Left lobe of liver (tissue), 2 donors: ENCODE measurements at regions not wholly inside any gene's neighbourhood (a gene's known extent, or its start where the extent isn't known, plus 50 kb on each side); places are given as distances from the start of the nearest gene placed in this dataset.
A peak's percentile ranks its signal among the peaks of the same experiment; 100 is the strongest.

Experiments
- ATAC-seq: fragments of 200-7000 bp; cut with Tn5 transposase; one replicate; pipeline ENCODE4 v1.9.1; 2020; ENCODE audit warnings: mild to moderate bottlenecking, moderate library complexity
- DNase-seq: peaks from one replicate; pipeline ENCODE4 v3.0.0-alpha.2; 2020; ENCODE audit warnings: low spot score
- donor health status: DM: no; HTN: no; CAD: no; lungs with moderate emphysema.
- donor health status: DM: no; HTN: yes; CAD: no.

DNA sequence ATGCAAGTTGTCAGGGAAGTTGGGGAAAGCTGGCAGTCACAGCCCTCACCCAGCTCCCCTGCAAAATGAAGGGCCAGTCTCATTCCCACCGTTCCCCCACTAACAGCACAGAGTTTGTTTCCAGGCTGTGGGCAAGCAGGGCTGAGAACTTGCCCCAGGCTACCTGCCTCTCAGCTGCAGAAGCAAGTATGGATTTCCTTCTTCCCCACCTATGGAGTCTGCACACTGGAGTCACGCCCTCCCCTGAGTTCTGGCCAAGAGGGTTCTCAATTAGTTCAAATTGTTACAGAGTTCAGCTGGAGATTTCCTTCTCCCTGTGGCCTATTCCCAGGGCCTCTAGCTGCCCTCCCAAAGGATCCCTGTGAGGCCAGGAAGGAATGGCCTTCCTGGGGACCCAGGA lies 90.1 kb upstream of the ATP11B start:
- DNase-seq (no peak), ATAC-seq (no peak)

- no peak for DNase-seq
- ATAC-seq = no peak
Measured at GRCh38 chr3:182704926-182705325, 88.4 kb upstream of the ATP11B start.

- ATAC-seq = no peak
Measured at GRCh38 chr3:182708810-182709209, 84.5 kb upstream of the ATP11B start.

DNA sequence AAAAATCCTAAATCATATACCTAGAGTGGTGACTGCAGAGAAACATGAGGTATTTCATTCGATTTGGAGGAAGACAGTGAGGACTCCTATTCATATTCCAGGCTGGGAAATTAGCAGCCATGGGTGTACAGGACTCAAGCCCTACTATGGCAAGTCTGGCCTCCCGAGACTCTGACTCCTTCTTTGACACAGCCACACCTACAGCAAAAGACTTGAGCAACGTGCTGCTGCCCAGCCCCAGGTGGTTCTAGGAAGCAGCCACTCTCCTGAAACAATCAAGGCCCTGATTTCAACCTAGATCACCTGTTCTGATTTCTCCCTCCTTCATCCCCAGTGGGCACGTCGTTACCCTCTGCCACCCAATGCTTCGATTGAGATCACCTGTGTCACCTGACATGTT lies 84.0 kb upstream of the ATP11B start:
- DNase-seq (no peak), ATAC-seq (no peak)

More at GRCh38 chr3:182708810-182709209, 84.5 kb upstream of the ATP11B start:
- DNase-seq = no peak

- ATAC-seq (peak; percentile 71), DNase-seq (no peak)
Measured at GRCh38 chr3:182710557-182711157, 82.6 kb upstream of the ATP11B start.

GRCh38 chr3:182711261-182711683 lies 82.0 kb upstream of the ATP11B start:
- DNase-seq = no peak

DNA sequence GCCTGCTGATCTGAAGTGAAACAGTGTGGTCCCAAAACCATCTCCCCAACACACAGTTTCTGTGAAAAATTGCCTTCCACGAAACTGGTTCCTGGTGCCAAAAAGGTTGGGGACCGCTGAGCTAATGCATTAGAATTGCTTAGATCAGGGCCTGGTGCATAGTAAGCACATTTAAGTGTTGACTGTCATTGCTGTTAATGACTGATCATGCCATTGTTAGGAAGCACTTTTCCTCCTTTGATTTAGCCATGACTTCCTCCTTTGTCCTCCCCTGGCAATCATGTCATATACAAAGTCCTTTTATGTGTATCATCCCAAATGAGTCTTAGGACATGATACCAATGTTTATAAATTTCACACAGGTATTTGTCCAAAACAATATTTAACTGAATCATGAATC lies 81.5 kb upstream of the ATP11B start:
- ATAC-seq = no peak
- no peak for DNase-seq

More at GRCh38 chr3:182711261-182711683, 82.0 kb upstream of the ATP11B start:
- ATAC-seq = peak; percentile 65

GRCh38 chr3:182713111-182713510 lies 80.2 kb upstream of the ATP11B start:
- ATAC-seq = no peak

GRCh38 chr3:182713743-182714517 lies 79.4 kb upstream of the ATP11B start:
- ATAC-seq = peak; percentile 79
- no peak for DNase-seq

More at GRCh38 chr3:182713111-182713510, 80.2 kb upstream of the ATP11B start:
- no peak for DNase-seq

DNA sequence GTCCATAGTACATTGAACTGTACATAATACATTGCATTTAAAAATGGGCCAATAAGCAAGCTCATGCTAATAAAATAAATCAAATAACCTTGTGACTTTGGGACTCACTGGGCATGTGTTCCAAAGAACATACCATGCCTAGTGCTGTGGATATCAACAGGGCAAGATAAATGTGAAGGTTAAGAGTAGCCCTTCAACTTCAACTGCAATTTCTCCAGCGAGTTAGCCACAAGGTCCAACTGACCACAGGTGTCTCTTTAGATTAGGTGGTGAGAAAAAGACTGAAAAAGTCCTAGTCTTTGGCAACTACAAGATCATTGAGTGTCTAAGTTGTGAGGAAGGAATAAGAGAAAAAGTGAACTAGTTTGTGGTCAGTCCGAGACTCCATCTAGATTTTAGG lies 78.3 kb upstream of the ATP11B start:
- ATAC-seq (no peak), DNase-seq (no peak)

- DNase-seq = no peak
- ATAC-seq = no peak
Measured at GRCh38 chr3:182716114-182716688, 77.1 kb upstream of the ATP11B start.

DNA sequence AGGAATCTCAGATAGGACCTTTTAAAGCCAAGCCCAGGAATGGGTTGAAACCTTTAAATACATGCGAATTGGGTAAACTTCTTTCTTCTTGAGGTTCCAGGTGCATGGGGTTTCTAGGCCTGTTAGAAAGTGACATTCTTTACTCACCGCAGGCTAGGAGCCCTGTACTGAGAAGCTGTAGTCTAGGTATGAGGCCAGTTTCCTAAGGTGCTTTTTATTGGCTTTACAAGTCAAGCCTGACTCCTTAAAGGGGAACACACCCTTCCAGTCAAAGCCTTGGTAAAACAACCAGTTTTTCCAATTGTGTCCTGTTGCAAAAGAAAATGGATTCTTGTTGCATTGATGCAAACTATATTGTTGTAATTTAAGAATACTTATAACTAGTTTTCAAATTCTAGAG lies 76.1 kb upstream of the ATP11B start:
- ATAC-seq (no peak), DNase-seq (no peak)

DNA sequence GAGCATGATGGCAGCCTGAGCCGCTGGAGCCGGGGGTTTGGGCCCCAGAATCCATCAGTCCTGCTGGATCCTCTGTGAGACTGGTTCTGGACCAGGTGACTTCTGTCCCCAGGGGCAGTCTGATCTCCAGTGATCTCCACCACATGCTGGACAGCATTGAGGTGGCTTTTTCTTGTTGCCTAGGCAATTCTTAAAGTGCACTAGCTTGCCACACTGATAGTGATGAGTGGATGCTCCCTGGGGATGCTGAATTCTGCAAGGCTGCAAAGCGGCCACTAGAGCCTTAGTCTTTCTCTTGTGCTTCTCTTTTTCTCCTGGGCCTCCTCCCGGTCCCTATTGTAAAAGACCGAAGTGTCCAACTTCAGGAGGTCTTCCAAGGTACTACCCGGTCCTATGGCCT lies 70.4 kb upstream of the ATP11B start:
- DNase-seq (no peak), ATAC-seq (no peak)

DNA sequence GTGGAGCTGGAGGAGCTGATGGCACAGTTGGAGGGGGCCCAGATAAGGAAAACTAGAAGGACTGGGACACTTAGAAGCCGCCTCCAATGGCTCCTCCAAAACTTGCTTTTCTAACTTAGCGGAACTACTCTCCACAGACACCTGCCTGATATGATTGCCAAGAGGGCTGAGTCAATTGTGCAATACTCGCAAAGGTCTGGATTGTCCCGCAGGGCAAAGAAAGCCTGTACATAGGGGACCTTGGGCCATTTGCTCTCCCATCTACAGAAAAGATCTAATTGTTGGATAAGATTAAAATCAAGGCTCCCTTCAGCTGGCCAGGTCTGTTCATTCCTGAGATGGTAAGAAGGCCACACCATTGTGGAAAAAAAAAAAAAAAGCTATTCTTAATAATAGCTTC lies 69.7 kb upstream of the ATP11B start:
- ATAC-seq (peak; percentile 97), DNase-seq (peak; percentile 67)

GRCh38 chr3:182725372-182726251 lies 67.7 kb upstream of the ATP11B start:
- ATAC-seq (no peak), DNase-seq (no peak)

GRCh38 chr3:182726258-182727142 lies 66.8 kb upstream of the ATP11B start:
- DNase-seq (no peak), ATAC-seq (no peak)

DNA sequence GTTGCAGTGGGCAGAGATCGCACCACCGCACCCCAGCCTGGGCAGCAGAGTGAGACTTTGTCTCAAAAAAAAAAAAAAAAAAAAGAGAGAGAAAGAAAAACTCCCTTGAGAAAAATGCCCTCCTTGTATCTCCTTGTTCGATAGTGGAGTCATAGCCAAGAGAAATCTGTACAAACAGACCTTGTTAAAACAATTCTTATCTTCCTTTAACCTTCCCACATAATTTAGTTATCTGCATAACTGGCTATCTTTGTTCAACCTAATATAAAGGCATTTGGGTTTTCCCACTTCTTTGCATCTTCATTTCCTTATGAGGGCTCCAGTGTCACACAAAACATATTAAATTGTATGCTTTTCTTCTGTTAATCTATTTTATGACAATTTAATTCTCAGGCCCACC lies 65.1 kb upstream of the ATP11B start:
- no peak for ATAC-seq
- DNase-seq = no peak

DNA sequence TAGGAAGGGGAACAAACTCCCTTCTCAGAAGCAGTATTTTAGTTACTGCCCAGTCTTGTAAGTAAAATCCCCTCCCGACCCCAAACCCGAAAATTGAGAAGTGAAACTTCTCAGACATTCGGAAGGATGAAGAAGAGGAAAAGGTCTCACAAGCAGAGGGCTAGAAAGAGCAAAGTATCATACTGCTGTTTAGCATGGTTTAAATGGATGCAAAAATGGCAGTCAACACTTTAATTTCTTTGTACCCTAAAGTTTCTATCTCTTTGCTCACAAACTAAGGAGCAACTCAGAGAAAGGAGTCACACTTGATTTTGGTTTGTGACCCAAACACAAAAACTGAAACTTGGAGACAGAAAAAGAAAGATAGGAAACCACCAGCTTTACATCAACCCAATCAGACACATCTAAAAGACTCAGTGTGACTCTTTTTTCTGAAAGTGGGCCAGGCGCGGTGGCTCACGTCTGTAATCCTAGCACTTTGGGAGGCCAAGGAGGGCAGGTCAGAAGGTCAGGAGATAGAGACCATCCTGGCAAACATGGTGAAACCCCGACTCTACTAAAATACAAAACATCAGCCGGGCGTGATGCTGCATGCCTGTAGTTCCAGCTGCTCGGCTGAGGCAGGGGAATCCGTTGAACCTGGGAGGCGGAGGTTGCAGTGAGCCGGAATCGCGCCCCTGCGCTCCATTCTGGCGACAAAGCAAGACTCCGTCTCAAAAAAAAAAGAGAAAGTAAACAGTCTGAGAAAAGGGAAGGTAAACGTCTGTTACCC lies 63.2 kb upstream of the ATP11B start:
- ATAC-seq (peak; percentile 75), DNase-seq (no peak)

DNA sequence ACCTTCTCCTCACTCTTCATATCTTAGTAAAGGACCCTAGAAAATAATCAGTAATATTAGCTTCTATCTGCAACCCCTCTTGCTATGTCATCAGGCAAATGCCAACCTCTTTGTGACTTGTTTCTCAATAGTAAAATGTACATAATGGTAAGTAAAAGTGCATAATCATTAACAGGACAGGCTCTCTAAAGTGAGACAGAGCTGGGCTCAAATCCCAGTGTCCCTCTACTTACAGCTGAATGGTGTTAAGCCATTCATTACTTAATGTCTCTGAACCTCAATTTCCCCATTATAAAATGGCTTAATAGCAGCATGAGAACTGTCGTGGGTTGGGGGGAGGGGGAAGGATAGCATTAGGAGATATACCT lies 62.6 kb upstream of the ATP11B start:
- ATAC-seq (peak; percentile 82), DNase-seq (no peak)

DNA sequence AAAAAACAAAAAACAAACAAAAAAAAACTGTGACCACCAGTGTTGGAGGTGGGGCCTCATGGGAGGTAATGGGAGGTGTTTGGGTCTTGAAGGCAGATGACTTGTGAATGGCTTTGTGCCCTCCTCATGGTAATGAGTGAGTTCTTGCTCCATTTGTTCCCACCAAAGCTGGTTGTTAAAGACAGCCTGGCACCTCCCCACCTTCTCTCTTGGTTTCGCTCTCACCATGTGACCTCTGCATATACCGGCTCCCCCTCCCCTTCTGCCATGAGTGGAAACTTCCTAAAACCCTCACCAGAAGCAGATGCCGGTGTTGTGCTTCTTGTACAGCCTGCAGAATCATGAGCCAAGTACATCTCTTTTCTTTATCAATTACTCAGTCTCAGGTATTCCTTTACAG lies 61.5 kb upstream of the ATP11B start:
- no peak for ATAC-seq
- no peak for DNase-seq
